Endothelial cell of umbilical vein (primary cell): ENCODE measurements at regions not wholly inside any gene's neighbourhood (a gene's known extent, or its start where the extent isn't known, plus 50 kb on each side); places are given as distances from the start of the nearest gene placed in this dataset.

Experiments used
- BruUV-seq: library from RNA; stranded (reverse); fragments of 400-500 nt; replicated peaks from 2 replicates; lab custom pipeline; 2021; lab: Mats Ljungman, UMichigan
- CTCF ChIA-PET: fragments of 300-600, 350-600 bp; sonication (Branson Sonifier 250); formaldehyde crosslinking; loops from one replicate; lab custom pipeline; 2021; ENCODE audit warnings: antibody characterized with exemption, inconsistent platforms; lab: Charles Lee
- POLR2A ChIA-PET: fragments of 300-600, 350-600 bp; sonication (Branson Sonifier 250); formaldehyde crosslinking; loops from one replicate; lab custom pipeline; 2021; ENCODE audit warnings: antibody characterized with exemption, inconsistent platforms; lab: Charles Lee
- DNase-seq: peaks from one replicate; pipeline ENCODE4 v3.0.0-alpha.2; 2011; ENCODE audit warnings: low read depth, low spot score
- FAIRE-seq: peaks from 2 replicates; lab custom pipeline; 2011; peaks lifted over from hg19 to GRCh38; lab: Jason Lieb, UNC
- H2AFZ ChIP-seq: 2 replicates; pipeline ENCODE4 v1.6.0; 2012; ENCODE audit warnings: low read depth, low read length, control low read depth, inconsistent platforms
- H3K27ac ChIP-seq: 2 replicates; pipeline ENCODE4 v1.5.1; 2011; ENCODE audit warnings: low read depth, mild to moderate bottlenecking, control low read depth, low read length, moderate library complexity; ENCODE audit not compliant: insufficient read depth
- H3K27me3 ChIP-seq, 2 experiments: 2 replicates each; pipeline versions ENCODE4 v1.6.0 to v1.6.1; 2011; ENCODE audit warnings: low read length in 2 of 2, mixed read lengths in 1 of 2; ENCODE audit not compliant: control insufficient read depth in 2 of 2, insufficient read depth in 2 of 2
- H3K36me3 ChIP-seq, 2 experiments: 2 replicates in 1 of 2; 3 replicates in 1 of 2; pipeline ENCODE4 v1.5.1; 2011; ENCODE audit warnings: low read length in 2 of 2, mild to moderate bottlenecking in 1 of 2, moderate library complexity in 1 of 2; ENCODE audit not compliant: control insufficient read depth in 2 of 2, insufficient read depth in 2 of 2; ENCODE audit errors: extremely low read depth in 1 of 2
- H3K4me1 ChIP-seq: 3 replicates; pipeline ENCODE4 v1.5.1; 2011; ENCODE audit warnings: mild to moderate bottlenecking, low read length; ENCODE audit not compliant: control insufficient read depth, insufficient read depth; ENCODE audit errors: extremely low read depth
- H3K4me2 ChIP-seq: 2 replicates; pipeline ENCODE4 v1.6.1; 2011; ENCODE audit warnings: low read length, control low read depth, mixed read lengths; ENCODE audit not compliant: insufficient read depth
- H3K4me3 ChIP-seq, 3 experiments: fragments of 200-600 bp in 1 of 3; sonication (generic), shearing (Covaris generic) in 1 of 3; replicated peaks in 1 of 3; 2 replicates each; pipeline ENCODE4 v1.5.1; 2011 to 2016; ENCODE audit warnings: control low read depth in 3 of 3, low read length in 3 of 3, mild to moderate bottlenecking in 2 of 3, inconsistent platforms in 1 of 3, low read depth in 1 of 3, moderate library complexity in 1 of 3; ENCODE audit not compliant: insufficient read depth in 1 of 3
- H3K79me2 ChIP-seq: 2 replicates; pipeline ENCODE4 v1.6.0; 2012; ENCODE audit warnings: low read length, inconsistent platforms; ENCODE audit not compliant: control insufficient read depth, insufficient read depth
- H3K9ac ChIP-seq: replicated peaks from 2 replicates; pipeline ENCODE3; 2011; ENCODE audit warnings: low read length, control low read depth; ENCODE audit not compliant: insufficient read depth; ENCODE audit errors: extremely low read depth
- H3K9me1 ChIP-seq: replicated peaks from 3 replicates; pipeline ENCODE4 v1.6.0; 2011; ENCODE audit warnings: mild to moderate bottlenecking, low read length; ENCODE audit not compliant: control insufficient read depth, insufficient read depth; ENCODE audit errors: extremely low read depth
- H3K9me3 ChIP-seq: replicated peaks from 2 replicates; pipeline ENCODE4 v1.5.1; 2012; ENCODE audit warnings: low read length, inconsistent platforms; ENCODE audit not compliant: control insufficient read depth, insufficient read depth
- H4K20me1 ChIP-seq: replicated peaks from 2 replicates; pipeline ENCODE3; 2011; ENCODE audit warnings: mild to moderate bottlenecking, low read length; ENCODE audit not compliant: control insufficient read depth, insufficient read depth; ENCODE audit errors: extremely low read depth
- CTCF ChIP-seq, 2 donors: IDR thresholded peaks; 1 replicate in 1 of 2; 2 replicates in 1 of 2; pipeline ENCODE4 v1.5.1; 2011; ENCODE audit warnings: low read length in 2 of 2, mild to moderate bottlenecking in 2 of 2, moderate library complexity in 2 of 2, control low read depth in 1 of 2, inconsistent platforms in 1 of 2, low read depth in 1 of 2; ENCODE audit not compliant: insufficient read depth in 1 of 2; ENCODE audit errors: extremely low read depth in 1 of 2
- FOS ChIP-seq: IDR thresholded peaks from 2 replicates; pipeline ENCODE4 v1.6.1; 2011; ENCODE audit warnings: mild to moderate bottlenecking, low read length, moderate library complexity, borderline replicate concordance; ENCODE audit not compliant: insufficient read depth
- GATA2 ChIP-seq: IDR thresholded peaks from 2 replicates; pipeline ENCODE4 v1.7.0; 2011; ENCODE audit warnings: low read depth, mild to moderate bottlenecking, moderate library complexity, mixed read lengths, low read length; ENCODE audit not compliant: insufficient read length, insufficient read depth
- JUN ChIP-seq: IDR thresholded peaks from 2 replicates; pipeline ENCODE4 v1.6.1; 2011; ENCODE audit warnings: borderline replicate concordance, low read depth; ENCODE audit not compliant: insufficient read length, insufficient read depth
- MAX ChIP-seq: IDR thresholded peaks from 2 replicates; pipeline ENCODE4 v1.6.1; 2011; ENCODE audit not compliant: insufficient read depth, insufficient read length
- MYC ChIP-seq: IDR thresholded peaks from one replicate; pipeline ENCODE4 v1.6.1; 2011; ENCODE audit warnings: mild to moderate bottlenecking, low read depth, low read length
- POLR2AphosphoS5 ChIP-seq: IDR thresholded peaks from 2 replicates; pipeline ENCODE4 v1.6.1; 2012; ENCODE audit warnings: low read depth, mild to moderate bottlenecking, control low read depth, low read length, moderate library complexity; ENCODE audit not compliant: insufficient read depth
- dilution Hi-C: fragments of 300-500 bp; cut with MboI; formaldehyde crosslinking; loops from one replicate; pipeline ENCODE4 v1.15.0; 2019; ENCODE audit warnings: low sequenced_read_pairs; ENCODE audit not compliant: extremely low pct_ligation_motif_present
- intact Hi-C: fragments of 100-400 bp; cut with micrococcal nuclease; formaldehyde crosslinking; loops from one replicate; pipeline ENCODE4 v1.10.0; 2022

GRCh38 chr6:168726312-168726856 is 285.4 kb downstream of the SMOC2 start:
- ChIA-PET POLR2A (interaction anchor here (0.6 kb wide), 1 partner anchor 1479 kb away, joined by 3 read pairs; no protein-coding TSS in a partner anchor), CTCF (no interaction called here)
- dilution Hi-C loops (no loop called here), intact Hi-C loops (no loop called here)
- Histone ChIP-seq H3K4me3 (no peak overlapping the region), H3K9me1 (no peaks in the 10 kb centered on the region), H3K4me2 (no peak overlapping the region), H3K9me3 (peaks cover 4% of the 10 kb centered on the region), H3K4me1 (no peaks in the 10 kb centered on the region), H3K9ac (no peak overlapping the region), H2AFZ (no peak overlapping the region), H3K27ac (no peak overlapping the region), H3K79me2 (no peaks in the 10 kb centered on the region), H4K20me1 (no peaks in the 10 kb centered on the region), H3K36me3 (no peaks in the 10 kb centered on the region), H3K27me3 (no peaks in the 10 kb centered on the region)
- no TSS peak for BruUV-seq
- DNase-seq (no peak), FAIRE-seq (no peak)
- TF ChIP-seq FOS (no peak), CTCF (IDR thresholded peaks at IDR 0.05; ENCODE audit: extremely low read depth in 1 of 2, insufficient read depth in 1 of 2, low read depth in 1 of 2, low read length in 2 of 2) (no peak), JUN (no peak), POLR2AphosphoS5 (no peak), MAX (no peak), GATA2 (no peak), MYC (no peak)
